GM21515 (cell line): ENCODE measurements at regions not wholly inside any gene's neighbourhood (a gene's known extent, or its start where the extent isn't known, plus 50 kb on each side); places are given as distances from the start of the nearest gene placed in this dataset.

Experiments
- ATAC-seq: cut with Tn5 transposase; IDR thresholded peaks from one replicate; pipeline ENCODE4 v1.9.1; 2021; ENCODE audit not compliant: unreplicated experiment

DNA sequence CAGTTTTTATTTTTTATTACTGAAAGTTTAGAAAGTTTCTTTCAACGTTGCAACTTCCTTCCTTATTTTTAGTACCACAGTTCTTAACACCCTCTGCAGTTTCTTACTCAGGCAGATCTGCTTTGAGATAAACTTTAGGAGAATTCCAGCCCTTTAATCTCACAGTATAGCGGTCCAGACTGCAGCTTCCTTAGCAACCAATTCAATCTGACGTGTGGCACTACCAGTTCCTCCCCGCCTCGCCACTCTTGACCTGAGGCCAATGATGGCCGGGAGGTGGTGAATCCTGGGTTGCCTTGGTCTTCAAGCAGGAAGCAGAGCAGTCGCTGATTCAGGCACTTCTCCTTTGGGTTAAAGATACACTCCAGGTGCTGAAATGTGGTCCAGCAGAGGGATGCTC, 334.3 kb upstream of the TRPC7 start:
- no peak for ATAC-seq

DNA sequence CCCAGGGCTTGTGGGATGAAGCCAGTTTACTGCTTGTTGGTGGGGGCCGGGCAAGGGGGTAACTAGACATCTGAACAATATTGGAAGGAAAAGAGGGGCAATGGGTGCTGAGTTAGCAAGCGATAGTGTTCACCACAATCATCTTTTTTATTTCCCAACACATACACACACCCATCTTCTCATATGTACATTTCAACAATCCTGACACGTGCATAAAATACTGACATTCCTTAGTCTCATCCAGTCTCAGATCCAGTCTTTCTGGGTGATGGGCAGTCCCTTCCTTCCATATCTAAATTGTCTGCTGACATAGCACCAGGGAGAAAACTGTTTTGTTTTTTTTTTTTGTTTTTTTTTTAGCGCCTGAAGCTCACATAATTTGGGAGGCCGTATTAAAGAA, 333.6 kb upstream of the TRPC7 start:
- ATAC-seq: no peak

DNA sequence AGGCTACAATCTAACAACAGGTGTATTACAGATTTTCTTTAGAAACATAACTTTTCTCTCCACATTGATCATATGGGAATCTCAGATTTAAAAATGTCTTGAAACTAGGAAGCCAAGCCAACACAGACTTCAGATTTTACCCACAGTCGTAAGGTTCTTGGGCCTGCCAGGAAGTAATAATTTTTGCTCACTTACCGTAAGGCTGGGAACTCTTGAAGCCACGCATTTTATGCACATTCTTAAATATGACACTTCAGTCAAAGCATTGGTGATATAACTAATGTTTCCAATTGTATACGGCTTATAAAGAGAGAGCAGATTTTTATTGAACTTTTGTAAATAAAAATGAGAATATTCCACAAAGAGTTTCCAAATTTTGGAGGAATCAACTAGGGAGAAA, 328.9 kb upstream of the TRPC7 start:
- ATAC-seq: no peak

DNA sequence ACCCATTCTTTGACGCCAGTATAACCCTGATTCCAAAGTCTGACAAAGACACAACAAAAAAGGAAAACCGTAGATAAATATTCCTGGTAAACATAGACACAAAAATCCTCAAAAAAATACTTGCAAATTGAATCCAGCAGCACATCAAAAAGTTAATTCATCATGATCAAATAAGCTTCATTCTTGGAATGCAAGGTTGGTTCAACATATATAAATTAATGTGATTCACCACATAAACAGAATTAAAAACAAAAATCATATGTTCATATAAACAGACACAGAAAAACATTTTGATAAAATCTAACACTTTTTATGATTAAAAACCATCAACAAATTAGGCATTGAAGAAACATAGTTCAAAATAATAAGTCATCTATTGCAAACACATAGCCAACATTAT, 324.2 kb upstream of the TRPC7 start:
- ATAC-seq: no peak

DNA sequence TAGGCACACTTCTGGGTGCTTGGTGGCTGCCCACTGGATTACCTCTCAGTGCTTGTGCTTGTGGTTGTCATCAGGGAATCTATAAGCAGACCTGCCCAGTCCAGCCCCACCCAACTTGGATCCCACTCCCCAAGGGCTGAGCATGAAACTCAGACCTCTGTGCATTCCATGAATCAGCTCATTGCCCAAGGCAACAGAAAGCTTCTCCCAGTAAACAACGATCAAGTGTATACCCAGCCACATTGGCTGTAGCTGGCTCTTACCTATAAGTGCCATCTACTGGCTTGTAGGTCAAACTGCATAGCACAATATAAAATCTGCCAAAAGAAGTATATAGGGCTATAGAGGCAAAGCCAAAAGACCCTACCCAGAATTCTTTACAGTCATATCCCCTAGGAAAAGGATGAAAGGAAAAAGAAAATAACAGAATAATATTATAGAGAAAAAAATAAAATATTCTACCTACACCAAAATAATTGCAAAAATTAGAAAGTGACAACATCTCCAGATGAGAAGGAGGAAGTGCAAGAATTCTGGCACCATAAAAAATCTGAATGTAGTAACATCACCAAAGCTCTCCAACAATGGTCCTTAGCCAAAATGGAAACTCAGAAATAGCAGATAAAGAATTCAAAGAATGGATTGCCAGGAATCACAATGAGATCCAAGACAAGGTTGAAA, 321.0 kb upstream of the TRPC7 start:
- no peak for ATAC-seq

DNA sequence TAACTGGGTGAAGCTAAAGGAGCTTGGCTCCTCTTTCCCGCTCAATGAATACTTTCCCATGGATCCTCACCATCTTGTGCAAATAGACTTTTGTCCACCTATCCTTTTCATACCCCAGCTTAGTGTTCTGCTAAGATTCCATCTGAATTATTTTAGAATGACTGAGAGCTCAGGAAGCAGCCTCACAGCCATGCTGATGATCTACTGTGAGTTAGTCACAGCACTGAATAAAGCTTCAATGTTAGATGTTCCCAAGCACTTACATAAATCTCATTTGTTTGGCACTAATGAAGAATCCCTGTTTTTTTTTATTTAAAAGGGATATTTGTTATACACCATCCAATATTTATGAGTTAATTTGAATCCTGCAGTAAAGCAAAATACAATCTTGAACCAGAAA, 317.6 kb upstream of the TRPC7 start:
- ATAC-seq: no peak

DNA sequence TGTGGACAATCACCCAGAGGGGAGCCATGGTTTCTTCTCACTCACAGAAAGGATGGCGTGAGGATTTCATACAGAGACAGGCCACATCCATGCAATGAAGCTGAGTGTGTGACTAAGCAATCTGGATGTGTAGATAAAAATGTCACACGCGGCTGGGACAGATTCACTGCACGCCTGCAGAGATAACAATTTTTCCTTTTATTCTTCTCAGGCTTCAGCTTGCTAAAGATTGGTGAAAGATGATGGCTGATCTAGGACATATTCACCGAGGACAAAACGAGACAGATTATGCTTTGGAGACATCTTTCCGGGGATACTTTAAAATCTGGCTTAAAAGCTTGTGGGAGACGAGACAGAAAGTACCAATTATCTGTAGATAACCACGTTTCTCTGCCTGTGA, 313.9 kb upstream of the TRPC7 start:
- ATAC-seq: no peak

DNA sequence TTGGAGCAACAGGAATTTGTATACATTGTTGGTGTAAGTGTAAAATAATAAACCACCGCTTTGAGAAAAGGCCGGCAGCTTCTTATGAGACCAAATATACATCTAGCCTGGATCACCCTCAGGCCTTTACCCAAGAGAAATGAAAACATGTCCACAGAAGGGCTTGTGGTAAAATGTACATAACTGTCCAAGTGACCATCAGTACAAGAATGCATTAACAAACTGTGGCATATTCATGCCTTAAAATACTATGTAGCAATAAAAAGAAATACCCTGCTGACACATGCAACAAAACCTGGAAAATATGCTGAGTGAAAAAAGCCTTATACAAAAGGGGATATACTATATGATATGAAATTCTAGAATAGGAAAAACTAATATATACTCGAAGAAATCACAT, 311.9 kb upstream of the TRPC7 start:
- ATAC-seq: no peak

DNA sequence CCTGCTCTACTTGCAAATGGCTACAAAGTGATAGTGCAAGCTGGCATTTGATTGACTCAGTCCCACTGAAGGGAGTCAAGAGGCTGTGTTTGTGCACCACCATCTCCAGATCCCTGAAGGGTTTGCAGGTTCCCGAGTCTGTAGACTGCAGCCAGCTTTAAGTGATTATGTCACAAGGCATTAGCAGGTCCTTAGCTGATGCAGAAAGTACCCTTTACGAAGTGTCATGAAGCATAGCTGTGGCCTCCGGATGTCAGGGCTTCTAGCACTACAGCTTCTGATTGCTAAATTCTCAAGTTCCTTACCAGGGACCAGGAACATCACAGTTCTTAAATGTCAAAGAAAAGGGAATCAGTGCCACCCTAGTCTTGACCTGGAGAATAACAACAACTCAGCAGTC, 311.3 kb upstream of the TRPC7 start:
- no peak for ATAC-seq

DNA sequence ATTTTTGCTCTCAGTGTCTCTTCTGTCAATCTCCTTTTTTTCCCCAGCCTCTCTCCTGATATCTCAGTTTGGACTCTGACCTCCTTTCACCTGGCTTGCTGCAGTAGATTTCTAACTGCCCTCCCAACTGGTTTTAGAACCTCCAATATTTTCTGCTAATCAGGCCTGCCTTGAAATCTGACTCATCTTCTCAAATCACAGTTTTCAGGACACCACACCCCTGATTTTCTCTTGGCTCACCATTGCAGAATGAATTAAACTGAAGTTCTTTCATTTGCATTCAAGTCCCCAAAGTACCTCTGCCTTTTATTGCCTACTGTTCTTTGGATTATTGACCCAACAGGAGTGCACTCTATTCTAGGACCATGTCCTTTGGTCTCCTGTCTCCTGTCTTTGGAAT, 310.4 kb upstream of the TRPC7 start:
- ATAC-seq: no peak

DNA sequence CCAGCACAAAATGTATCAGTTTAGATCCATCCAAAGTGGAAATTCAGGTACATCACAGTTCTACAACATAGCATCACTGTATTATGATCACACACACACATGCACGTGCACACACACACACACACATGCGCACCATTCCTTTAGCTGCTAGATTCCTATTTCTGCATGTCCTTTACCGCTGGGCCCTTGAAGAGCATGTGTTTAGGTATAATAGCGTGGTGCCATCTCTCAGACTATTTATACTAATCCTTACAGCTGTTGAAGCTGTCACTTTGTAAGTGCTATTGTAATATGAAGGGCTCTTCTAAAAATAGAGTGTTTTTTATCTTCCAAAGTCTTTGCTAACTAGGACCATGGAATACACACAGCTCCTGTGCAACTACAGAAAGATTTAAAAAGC, 308.8 kb upstream of the TRPC7 start:
- no peak for ATAC-seq

DNA sequence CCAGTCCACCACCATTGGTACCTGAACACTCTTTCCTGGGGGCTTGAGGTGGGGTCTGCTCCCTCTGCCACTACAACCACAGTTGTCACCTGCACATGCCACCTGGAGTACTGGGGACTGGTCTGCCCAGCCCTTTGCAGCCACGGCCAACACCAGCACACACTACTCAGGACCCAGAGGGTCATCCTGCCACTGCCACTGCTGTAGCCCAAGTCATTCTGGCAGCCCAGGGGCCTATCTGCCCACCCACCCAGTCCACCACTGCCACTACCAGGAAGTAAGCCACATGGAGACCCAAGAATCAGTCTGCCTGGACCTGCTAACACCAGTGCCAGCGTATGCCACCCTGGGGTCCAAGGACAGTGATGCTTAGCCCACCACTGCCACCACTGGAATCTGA, 302.4 kb upstream of the TRPC7 start:
- no peak for ATAC-seq

DNA sequence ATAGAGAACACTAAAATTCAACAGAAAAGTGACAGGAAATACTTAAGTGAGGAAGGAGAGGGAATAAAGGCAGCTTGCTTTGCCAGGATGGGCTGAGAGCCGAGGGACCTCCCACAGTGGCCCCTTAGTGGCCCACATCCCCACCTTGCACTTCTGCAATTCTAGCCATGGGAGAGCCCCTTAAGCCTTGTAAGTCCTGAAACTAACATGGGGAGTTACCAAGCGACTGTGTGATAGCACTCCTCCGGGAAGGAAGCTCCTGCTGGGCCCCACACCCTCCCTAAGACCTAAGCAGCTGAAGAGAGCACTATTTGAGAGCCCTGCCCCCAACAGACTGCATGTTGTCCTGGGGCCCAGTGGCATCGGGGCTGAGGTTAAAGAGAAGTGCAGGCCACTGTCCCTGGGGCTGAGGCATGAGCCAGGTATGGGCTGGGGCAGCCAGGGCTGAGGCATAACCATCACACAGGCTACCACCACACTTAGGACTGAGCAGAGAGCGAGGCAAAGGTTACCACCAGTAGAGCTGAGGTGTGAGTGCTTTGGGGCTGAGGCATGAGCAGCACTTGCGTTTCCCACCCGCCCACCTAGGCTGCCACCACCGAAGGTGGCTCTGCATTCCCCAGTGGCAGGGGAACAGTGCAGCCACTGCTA, 301.8 kb upstream of the TRPC7 start:
- ATAC-seq: no peak

DNA sequence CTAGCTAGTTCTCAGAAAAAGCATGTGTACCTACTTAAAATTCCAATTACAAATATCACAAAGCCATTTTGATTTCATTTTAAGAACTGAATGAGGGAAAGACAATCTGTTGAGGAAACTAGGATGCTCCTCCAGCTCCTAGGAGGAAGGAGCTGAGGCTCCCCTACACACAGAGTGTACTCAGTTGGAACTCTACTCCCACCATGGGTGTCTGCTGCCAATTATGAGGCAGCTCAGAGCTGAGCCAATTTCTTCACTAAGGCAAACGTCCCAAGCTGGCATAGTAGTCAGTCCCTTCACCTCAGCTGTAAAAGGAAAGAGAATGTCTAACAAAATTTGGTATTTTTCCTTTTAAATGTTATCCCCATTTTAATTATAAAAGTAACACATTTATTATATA, 300.0 kb upstream of the TRPC7 start:
- ATAC-seq: no peak

DNA sequence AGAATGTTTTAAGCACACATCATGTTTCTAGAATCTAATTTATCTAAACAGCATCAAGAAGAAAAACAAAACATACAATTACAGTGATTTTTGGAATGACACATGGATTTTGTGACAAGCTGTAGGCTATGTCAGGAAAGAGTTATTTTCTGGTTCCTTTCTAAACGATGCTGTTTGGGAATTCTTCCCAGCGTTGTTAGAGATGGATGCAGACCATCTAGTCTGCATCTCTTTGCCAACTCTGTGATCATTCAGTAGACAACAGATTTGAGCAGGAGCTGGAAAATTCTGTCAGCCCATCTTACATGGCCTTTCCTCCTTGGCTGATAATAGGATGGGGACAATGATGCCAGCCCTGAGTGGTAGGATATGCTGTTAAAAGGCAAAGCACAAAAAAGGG, 295.7 kb upstream of the TRPC7 start:
- no peak for ATAC-seq

DNA sequence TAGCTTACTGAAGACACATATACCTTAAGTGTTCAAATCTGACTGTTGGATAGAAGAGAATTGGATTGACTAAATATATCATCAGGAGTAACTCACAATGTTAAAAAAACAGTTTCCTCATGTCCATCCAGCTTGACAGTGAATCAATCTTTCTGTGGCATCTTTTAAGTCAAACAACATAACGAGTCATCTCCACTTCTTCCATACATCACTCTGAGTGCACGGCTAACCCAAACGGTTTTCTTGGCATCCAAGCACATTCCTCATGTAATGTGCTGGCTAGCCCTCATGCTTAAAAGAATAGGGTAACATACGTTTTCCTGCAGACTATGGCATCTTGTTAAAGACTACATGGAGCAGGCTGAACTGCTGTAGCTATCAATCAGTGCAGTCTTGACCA, 291.5 kb upstream of the TRPC7 start:
- ATAC-seq: no peak

DNA sequence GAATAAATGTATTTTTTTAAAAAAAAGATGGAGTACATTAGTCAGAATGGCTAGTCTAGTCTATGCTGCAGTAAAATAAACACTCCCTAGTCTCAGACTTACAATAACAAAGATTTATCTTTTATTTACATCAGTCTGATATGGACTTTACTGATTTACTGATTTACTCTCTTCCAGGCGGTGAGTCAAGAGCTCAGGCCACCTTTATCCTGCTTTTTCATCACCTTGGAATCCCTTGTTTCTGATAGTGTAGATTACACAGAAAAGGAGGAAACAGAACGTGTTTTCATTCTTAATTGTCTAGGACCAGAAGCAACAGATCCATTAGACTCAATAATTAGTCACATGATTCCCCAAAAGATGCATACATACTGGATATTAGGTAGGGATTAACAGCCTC, 290.1 kb upstream of the TRPC7 start:
- no peak for ATAC-seq

DNA sequence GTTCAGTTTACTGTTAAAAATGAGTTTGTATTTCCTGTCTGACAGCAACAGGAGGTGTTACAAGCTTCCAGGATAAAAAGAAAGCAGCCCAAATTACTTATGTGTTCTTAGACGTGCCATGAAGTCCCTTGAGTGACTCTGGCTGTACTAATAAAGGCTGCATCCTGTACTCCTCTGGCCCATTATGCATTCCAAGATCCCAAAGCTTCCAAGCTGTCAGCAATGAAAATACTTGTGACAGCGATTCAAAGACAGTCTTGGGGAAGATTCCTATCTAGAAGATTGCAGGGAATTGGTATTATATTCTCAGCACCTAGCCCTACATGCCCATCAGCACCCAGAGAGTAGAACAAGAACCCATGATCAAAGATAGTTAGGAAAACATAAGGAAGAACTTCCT, 281.6 kb upstream of the TRPC7 start:
- ATAC-seq: no peak

DNA sequence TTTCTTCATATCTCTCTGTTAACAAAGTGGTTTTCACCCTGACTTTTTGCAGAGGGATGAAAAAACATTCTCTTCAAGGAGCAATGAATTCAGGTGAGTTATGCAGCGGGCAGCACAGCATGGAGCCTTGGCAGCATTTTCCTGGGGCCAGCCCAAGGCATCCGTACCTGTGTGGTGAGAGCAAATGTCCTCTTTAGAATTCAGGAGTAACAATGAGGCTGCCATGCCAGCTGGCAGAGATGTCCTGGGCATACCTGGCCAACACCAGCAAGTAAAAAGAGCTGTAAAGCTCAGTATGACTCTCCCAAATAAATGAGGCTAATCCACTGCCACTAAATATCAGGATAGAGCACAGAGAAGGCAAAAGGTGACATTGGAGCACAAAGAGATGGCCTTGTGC, 277.6 kb upstream of the TRPC7 start:
- ATAC-seq: no peak

DNA sequence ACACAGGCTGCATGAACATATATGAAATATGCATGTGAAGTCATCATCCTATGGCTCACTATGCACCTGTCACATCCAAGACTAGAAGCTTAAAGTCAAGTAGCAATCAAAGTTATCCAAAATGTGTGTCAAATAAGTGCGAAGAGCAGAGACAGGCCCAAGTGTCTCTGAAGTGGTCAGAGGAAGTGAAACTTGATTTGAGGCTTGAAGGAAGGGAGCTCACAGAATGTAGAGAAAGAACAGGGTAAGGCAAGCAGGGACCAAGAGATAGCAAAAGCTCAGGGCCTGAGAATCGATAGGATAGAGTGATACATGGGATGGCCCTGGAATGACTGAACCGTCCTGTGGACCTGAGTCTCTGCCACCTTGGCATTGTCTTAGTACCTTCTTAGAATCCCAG, 274.3 kb upstream of the TRPC7 start:
- no peak for ATAC-seq

DNA sequence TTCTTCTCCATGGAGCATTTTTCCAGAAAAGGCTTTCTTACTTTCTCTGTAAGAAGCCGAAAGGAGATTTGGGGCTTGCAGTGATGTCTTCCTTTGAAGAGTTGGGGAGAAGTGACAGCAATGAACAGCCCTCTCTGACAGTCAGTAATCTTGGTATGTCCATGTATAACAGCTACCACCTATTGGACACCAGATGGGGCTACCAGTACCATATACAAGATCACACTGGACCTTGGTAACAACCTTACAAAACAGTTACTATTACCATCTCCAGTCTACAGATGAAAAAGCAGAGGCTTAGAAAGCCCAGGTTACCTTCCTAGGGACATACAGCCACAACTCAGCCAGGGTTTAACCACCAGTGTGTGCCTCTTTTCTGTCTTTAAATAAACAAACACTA, 272.7 kb upstream of the TRPC7 start:
- ATAC-seq: no peak

DNA sequence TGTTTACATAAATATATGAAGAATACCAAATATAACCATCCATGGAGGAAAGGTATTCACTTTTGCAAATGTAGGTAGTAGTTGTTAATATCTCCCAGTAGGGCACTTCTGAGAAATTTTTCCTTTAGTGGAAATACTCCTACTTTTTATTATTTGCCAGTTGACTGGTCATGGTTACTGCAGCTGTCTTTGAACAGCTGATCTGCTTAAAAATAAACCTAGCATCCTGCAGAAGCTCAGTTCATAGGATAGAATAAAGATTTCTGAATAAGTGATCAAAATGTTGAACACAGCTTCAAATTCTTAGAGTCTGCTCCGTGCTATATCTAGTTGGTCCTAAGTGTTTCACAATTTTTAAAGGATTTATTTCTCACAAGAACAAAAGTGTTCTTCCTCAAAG, 270.7 kb upstream of the TRPC7 start:
- no peak for ATAC-seq

DNA sequence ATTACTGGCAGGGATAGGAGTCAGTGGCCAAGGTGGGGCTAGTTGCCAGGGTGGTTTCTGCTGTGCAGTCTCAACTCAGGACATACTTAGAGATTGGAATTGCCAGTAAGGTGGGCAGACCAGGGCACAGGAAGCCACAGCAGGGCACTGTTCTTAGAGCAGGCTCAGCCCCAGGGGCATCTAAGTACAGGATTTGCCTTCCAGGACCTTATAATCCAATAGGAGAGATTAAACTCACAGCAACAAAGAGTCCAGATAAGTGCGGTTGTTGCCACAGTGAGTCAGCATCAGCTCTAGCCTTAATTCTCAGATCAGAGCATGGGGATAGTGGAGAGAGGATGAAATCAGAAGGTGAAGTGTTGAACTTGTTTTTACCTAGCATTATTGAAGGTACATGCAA, 265.8 kb upstream of the TRPC7 start:
- ATAC-seq: no peak
